CD4-positive, alpha-beta T cell treated with Interleukin-12 subunit alpha and Interleukin-12 subunit beta, for 1 hour (primary cell): ENCODE measurements at regions not wholly inside any gene's neighbourhood (a gene's known extent, or its start where the extent isn't known, plus 50 kb on each side); places are given as distances from the start of the nearest gene placed in this dataset.

Experiments
- DNase-seq: peaks from one replicate; pipeline ENCODE4 v3.0.0-alpha.2; 2020

- no peak for DNase-seq
Observed at GRCh38 chr2:4518596-4518995, 815.2 kb downstream of the DCDC2C start.

DNA sequence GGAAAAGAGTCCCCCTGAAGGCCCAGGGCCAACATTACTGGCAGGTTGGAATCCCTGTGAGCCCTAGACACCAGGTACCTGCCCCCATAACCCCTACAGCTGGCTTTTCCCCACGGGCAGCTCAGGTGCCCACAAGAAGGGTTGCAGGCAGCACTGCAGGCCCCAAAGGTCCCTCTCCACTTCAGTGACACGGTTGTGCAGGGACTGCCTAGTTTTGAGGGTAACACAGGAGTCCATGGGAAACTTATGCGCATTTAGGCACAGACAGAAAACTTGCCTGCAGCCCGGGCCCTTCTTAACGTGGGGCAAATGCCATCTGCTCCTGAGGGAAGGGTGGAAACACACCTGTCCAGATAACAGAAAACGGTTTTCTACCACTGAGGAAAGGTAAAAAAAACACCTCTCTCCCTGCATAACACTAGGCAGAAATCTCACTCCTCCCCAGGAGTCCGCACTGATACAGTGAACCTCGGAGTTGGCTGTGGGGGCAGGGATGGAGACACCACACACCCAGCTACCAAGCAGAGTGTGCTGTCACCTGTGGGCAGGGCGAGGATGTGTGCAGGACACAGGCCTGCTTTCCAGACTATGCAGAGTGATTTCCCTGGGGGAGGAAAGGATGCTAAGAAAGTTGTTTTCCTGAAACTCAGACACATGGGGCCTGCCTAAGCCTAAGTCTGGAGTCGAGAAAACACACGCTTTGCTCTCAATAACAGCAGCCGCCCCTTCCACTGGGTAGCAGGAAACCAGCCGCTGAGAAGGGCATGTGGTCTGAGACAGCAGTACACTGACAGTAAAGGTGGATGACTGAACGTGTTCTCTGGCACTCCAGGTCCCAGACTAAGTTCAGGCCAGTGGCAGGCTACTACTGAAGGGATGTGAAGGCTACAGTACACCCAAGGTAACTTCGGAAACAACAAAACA is 819.4 kb downstream of the DCDC2C start:
- no peak for DNase-seq

DNA sequence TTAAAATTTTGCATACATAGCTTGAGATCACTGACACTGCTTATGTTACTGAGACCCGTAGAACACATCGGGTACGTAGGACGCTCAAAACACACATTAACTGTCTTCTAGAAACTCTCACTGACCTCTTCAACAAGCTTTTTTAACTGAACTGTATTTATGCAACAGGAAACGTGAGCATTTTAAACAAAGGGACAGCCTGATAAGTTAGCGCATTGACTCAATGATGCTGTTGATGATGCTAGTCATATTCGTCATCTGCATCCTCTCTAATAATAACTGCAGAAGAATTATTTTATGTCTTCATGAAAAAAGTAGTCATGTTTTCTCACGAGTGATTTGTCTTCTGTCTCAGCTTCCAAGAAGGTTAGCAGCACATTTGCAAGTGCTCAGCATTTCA is 824.0 kb downstream of the DCDC2C start:
- DNase-seq: no peak

DNA sequence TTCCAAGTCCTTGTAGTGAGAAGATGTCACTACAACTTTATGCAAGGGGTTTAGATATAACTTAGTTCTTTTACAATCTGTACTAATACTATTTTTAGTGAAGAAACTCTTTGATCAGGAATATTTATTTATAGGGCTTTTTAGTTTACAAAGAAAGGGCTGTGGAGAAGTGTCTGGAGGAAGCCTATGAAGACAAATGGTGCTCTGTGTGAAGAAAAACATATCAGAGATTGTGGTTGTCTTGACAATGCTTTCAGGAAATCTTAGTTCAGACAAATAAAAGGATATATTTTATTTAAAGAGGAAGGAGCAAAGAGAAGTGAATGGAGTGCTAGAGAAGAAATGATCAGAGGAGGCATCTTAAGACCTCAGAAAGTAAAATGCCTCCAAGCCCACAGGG is 824.9 kb downstream of the DCDC2C start:
- no peak for DNase-seq

GRCh38 chr2:4528773-4529172 is 825.4 kb downstream of the DCDC2C start:
- DNase-seq: no peak

DNA sequence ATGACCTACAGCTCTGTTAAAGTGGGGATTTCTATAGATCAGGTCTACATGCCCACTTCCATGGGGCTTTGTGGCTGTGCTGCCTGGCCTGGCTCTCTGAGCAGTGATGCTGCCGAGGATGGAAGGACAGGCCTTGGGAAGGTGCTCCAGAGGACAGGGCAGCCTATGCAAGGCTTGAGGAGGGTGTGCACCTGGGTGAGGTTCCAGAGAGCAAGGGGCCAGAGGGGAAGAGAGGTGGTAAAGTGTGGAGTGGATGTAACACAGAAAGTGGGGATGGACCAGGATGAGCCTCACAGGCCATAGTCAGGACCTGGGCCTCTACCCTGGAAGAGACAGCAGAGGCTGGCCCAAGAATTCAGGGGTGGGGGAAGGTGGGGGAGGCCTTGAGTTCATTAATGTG is 826.4 kb downstream of the DCDC2C start:
- no peak for DNase-seq

- no peak for DNase-seq
Observed at GRCh38 chr2:4530231-4530630, 826.9 kb downstream of the DCDC2C start.

DNA sequence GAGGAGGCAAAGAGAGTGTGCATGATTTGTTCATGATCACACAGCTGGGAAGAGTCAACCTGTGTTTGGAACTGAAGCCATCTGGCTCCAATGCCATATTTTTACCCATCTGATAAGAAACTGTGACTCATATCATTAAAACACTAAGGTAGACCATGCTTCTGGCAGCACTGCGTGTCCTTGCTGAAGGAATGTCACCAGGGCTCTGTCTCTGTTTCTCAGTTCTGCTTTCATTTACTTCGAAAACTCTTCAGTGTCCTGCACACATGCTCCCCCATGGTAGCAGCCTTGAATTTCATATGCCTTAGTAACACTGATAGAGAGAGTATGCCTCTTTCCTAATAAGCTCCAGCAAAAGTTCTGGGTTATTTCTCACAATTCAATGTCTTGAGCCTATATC is 830.4 kb downstream of the DCDC2C start:
- no peak for DNase-seq

DNA sequence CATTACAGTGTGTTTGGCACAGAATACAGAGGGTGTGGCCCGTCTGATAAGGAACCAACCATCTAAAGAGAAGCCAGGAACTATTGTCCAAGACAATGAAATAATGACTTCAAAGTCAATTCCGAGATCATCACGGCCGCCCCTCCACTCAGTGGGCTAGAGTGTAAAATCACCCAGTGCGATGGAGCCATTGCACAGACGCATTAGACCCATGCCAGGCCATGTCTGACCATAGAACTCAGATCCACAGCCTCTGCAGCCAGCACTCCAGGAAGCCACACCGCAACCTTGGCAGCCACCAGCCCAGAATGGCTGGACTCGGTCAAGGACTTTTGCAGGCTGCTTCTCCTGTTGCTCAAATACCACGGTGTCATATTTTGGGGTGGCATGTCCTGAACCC is 835.7 kb downstream of the DCDC2C start:
- no peak for DNase-seq

GRCh38 chr2:4549666-4550210 is 846.4 kb downstream of the DCDC2C start:
- DNase-seq: no peak

DNA sequence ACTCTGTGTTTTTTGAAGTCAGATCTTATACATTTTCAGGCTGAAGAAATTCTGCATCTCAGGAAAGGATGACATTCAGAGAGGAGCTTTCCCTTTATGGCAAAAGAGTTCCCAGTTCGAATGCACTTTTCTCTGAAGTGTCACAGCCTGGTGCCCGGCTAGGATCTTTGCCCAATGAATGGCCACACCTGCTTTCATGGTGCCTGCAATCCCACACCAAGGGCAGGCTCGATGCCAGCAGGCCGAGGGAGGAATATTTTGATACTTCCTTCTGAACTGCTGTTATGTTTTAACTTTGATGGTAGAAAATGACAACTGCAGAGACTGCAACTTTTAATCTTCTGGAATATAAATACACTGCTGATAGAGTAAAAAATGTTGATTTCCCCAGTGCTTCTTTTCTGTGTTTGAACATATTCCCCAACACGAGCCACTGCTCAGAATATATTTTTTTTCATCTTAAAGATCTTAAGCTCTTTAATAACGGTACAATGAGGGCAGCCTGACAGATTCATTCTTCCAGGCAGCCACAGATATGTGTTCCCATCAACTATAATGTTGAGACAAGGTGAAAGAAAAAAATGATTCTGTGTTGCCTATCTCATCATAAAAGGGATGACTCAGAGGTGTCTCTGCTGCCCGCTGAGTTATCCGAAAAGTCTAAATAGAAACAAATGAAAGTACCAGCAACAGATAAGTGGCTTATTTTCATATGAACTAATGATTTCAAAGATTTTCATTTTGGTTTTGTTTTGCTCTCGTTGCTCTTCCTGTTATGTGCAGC is 848.5 kb downstream of the DCDC2C start:
- DNase-seq: no peak

DNA sequence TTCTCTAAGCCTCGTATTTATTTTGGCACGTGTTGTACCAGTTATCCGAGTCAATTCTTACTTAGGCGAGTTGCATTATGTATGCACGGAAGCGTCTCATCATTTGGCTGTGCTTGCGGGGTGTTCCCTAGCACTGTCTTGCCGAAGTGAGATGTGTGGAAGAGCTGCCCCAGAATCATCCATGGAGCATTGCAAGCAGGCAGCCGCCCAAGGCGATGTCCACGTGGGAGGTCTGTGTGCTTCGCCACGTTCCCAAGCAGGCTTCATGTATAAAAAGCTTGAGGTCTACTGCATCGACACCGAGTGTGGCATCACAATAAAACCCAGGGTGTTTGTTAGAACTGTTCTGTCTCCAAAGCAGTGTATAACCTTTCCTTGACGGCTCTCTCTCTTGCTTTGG is 849.9 kb downstream of the DCDC2C start:
- DNase-seq: no peak

DNA sequence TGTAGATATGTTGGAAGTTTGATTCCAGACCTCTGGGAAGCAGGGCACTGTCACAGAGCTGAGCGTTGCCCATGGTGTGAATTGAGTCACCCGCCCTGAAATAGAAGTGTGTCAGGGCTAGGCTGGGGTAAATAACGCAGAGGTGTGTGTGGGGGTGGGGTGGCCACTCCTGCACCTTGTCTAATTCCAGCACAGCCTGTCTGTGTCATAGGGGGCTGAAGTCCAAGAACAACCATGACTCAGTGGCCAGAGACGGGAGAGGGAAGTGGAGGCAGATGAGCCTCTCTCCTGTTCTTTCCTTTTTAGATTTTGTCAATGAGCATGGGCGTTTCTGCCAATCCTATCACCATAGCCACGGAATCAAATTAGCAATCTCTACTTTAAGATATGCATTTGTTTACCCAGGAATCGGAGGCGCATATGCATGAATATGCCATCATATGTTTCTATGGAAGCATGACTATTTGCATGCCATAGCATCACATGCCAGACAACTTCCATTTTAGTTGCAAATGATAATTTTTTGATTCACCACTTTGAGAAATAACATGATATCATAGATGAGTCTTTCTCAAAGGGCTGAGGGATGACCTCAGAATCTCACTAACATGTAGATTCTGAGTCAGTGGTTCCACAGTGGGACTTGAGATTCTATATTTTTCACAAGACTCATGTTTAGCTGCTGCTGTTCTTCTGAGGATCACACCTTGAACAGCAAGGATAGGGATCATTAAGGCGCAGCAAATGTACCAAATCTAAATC is 852.9 kb downstream of the DCDC2C start:
- DNase-seq: no peak

DNA sequence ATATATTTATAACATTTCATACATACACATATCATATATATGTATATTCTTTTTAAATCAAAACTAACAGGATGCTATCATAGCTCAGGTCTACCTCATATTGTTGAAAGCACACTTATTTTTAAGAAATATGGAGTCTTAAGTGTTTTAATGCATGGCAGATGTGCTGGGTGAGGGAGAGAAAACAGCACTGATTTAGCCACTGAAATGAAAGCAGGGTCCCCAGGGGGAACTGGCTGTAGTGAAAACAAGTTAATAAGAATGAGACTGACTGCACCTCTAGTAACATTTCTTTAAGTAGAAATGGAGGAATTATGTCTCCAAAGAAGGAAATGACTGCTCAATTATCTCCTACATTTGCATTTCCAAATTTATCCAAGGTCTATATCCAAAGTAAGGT is 857.8 kb downstream of the DCDC2C start:
- no peak for DNase-seq

- DNase-seq: no peak
Observed at GRCh38 chr2:4576075-4576474, 872.7 kb downstream of the DCDC2C start.

DNA sequence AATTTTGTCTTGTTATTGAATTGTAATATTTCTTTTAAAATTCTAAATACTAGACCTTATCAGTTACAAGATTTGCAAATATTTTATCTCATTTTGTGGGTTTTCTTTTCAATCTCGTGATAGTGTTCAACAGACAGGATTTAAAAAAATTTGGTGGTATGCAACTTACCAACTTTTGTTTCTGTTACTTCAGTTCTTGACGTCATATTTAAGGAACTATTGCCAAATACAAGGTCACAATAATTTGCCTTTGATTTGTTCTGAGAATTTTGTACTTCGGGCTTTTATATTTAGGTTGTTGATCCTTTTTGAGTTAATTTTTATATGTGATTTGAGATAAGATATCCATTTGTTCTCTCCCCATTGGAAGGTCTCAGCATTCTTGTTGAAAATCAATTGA is 876.6 kb downstream of the DCDC2C start:
- no peak for DNase-seq

DNA sequence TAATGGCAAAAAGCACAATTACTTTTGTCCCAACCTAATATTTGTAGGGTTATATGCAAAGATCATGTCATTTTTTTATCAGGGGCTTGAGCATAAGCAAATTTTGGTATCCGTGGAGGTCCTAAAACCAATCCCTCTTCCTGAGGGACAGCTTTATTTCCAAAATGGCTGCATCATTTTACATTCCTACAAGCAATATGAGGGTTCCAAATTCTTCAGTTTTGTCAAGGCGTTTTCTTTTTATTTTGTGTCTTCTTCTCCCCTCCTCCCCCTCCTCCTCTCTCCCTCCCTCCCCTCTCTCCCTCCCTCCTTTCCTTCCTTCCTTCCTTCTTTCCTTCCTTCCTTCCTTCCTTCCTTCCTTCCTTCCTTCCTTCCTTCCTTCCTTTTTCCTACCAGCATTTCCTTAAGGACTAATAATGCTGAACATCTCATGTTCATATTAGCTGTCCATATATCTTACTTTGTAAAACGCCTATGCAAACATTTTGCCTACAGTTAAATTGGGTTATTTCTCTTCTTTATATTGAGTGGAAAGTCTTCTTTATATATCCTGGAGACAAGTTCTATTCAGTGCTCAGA is 881.8 kb downstream of the DCDC2C start:
- no peak for DNase-seq

DNA sequence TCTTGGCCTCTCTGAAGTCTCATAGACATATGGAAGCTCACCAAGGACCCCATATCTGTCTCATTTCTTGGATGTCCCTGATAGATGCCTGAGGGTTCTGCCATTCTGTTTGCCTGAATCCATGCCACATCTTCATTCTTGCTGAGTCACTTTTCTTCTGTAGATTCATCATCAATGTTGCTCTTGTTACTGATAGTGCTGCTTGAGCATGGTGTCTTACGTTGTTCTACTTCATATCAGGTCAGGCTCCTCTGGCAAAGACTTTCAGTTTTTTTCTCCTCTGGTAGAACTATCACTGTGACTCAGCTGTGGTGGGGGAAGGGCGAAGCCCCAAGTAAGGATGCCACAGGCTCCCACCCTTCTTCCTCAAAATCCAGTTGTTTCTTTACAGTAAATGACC is 885.2 kb downstream of the DCDC2C start:
- DNase-seq: no peak

GRCh38 chr2:4591261-4591660 is 887.9 kb downstream of the DCDC2C start:
- no peak for DNase-seq

GRCh38 chr2:4597400-4597799 is 894.0 kb downstream of the DCDC2C start:
- DNase-seq: no peak

DNA sequence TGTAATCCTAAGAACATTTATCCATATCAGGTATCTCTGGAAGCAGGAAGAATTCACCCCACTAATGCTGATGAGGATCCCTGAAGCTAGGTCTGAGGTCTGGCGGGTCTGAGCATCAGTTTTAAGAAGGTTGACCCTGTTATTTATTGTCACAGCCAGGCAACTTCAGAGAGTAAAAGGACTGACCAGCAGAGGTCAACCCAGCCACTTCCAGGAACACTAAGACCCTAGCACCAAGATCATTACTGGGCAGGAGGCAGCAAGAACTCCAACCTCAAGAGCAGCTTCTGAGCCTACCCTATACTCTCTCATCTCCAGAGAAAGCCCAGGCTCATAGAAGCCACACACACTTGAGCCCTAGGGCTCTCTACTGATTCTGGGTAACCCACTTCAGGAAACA is 901.4 kb downstream of the DCDC2C start:
- no peak for DNase-seq

DNA sequence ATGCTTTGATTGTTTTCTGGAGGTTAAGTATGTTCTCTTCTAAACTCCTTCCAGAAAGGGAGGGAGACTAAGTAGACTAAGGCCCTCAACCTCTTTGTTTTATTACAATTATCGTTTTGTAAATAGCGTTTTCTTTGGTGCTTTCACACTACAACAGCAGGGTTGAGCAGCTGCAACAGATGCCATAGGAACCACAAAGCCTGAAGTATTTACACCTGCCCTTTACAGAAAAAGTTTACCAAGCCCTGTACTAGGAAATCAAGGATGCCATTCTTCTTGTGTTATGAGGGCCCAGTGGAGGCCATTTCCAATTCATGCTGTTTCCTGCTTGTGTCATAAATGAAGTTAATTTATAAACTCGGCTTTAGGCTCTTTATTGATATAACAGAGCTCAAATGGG is 914.8 kb downstream of the DCDC2C start:
- DNase-seq: no peak
